HCT116 (cell line): ENCODE measurements at regions not wholly inside any gene's neighbourhood (a gene's known extent, or its start where the extent isn't known, plus 50 kb on each side); places are given as distances from the start of the nearest gene placed in this dataset.

Experiments used
- ATAC-seq: fragments of 200-7000 bp; cut with Tn5 transposase; 2 replicates; pipeline ENCODE4 v1.9.1; 2020; ENCODE audit warnings: mild to moderate bottlenecking, moderate library complexity
- BruUV-seq: library from RNA; stranded (reverse); fragments of 400-500 nt; replicated peaks from 2 replicates; lab custom pipeline; 2021; lab: Mats Ljungman, UMichigan
- CTCF ChIA-PET: fragments of 300-600 bp; sonication (Branson Sonifier 250); formaldehyde crosslinking; loops from one replicate; lab custom pipeline; 2021; ENCODE audit warnings: antibody characterized with exemption; lab: Charles Lee
- POLR2A ChIA-PET: fragments of 300-600, 350-600 bp; sonication (Branson Sonifier 250); formaldehyde crosslinking; loops from one replicate; lab custom pipeline; 2021; ENCODE audit warnings: antibody characterized with exemption; lab: Charles Lee
- RAD21 ChIA-PET, 2 experiments: fragments of 300-600 bp; sonication (Branson Sonifier 250); formaldehyde crosslinking; loops; one replicate each; lab custom pipeline; 2023; ENCODE audit warnings: low total read pairs in 2 of 2; ENCODE audit not compliant: uncharacterized antibody in 2 of 2, unreplicated experiment in 2 of 2, low non-redundant PET in 1 of 2; lab: Charles Lee
- DNase-seq: peaks from one replicate; pipeline ENCODE4 v3.0.0-alpha.2; 2010; ENCODE audit warnings: low read depth, low spot score
- H2AFZ ChIP-seq: fragments of 200-600 bp; shearing (Covaris generic), sonication (generic); 2 replicates; pipeline ENCODE4 v1.6.1; 2017; ENCODE audit warnings: low read depth, mixed run types, mixed read lengths, antibody characterized with exemption, low read length; ENCODE audit not compliant: poor library complexity, severe bottlenecking
- H3K27ac ChIP-seq: 2 replicates; pipeline ENCODE4 v1.5.1; 2012; ENCODE audit warnings: low read depth, low read length
- H3K27me3 ChIP-seq: fragments of 200-600 bp; sonication (generic); 2 replicates; pipeline ENCODE4 v1.6.1; 2016; ENCODE audit warnings: mixed run types, low read length, mixed read lengths; ENCODE audit not compliant: insufficient read depth
- H3K36me3 ChIP-seq, 2 experiments: fragments of 200-500 bp in 1 of 2; fragments of 200-600 bp in 1 of 2; sonication (Bioruptor generic) in 1 of 2; sonication (generic) in 1 of 2; 2 replicates each; pipeline versions ENCODE4 v1.5.1 to v1.6.1; 2014 to 2016; ENCODE audit warnings: low read length in 2 of 2, inconsistent platforms in 1 of 2, mixed read lengths in 1 of 2, mixed run types in 1 of 2; ENCODE audit not compliant: insufficient read depth in 2 of 2, control insufficient read depth in 1 of 2
- H3K4me1 ChIP-seq, 2 experiments: fragments of 200-600 bp in 1 of 2; sonication (generic) in 1 of 2; 2 replicates each; pipeline versions ENCODE4 v1.5.1 to v1.6.1; 2012 to 2017; ENCODE audit warnings: low read length in 2 of 2, inconsistent platforms in 1 of 2, mild to moderate bottlenecking in 1 of 2, mixed read lengths in 1 of 2, mixed run types in 1 of 2, moderate library complexity in 1 of 2; ENCODE audit not compliant: insufficient read depth in 2 of 2, control insufficient read depth in 1 of 2
- H3K4me2 ChIP-seq: fragments of 200-600 bp; sonication (generic); 2 replicates; pipeline ENCODE4 v1.6.1; 2017; ENCODE audit warnings: mixed run types, low read length, mixed read lengths
- H3K4me3 ChIP-seq, 2 experiments: fragments of 200-600 bp in 1 of 2; sonication (generic) in 1 of 2; replicated peaks in 1 of 2; 2 replicates each; pipeline ENCODE4 v1.5.1; 2011 to 2016; ENCODE audit warnings: low read length in 2 of 2, control low read depth in 1 of 2, low read depth in 1 of 2, mild to moderate bottlenecking in 1 of 2, mixed read lengths in 1 of 2, mixed run types in 1 of 2
- H3K79me2 ChIP-seq: fragments of 200-600 bp; sonication (generic); 2 replicates; pipeline ENCODE4 v1.6.1; 2017; ENCODE audit warnings: mild to moderate bottlenecking, mixed run types, low read length, moderate library complexity, mixed read lengths; ENCODE audit not compliant: insufficient read depth
- H3K9ac ChIP-seq: fragments of 200-600 bp; sonication (generic); 2 replicates; pipeline ENCODE4 v1.6.1; 2016; ENCODE audit warnings: low read length, mixed read lengths
- H3K9me2 ChIP-seq: fragments of 200-600 bp; sonication (generic), shearing (Covaris generic); 2 replicates; pipeline ENCODE4 v1.6.1; 2017; ENCODE audit warnings: mixed run types, mild to moderate bottlenecking, moderate library complexity; ENCODE audit not compliant: insufficient read depth
- H3K9me3 ChIP-seq, 2 experiments: fragments of 200-500 bp in 1 of 2; fragments of 200-600 bp in 1 of 2; sonication (Bioruptor generic) in 1 of 2; sonication (generic) in 1 of 2; 2 replicates each; pipeline ENCODE4 v1.6.1; 2014 to 2017; ENCODE audit warnings: low read length in 2 of 2, mixed read lengths in 2 of 2, inconsistent platforms in 1 of 2, low read depth in 1 of 2, mild to moderate bottlenecking in 1 of 2, mixed run types in 1 of 2, moderate library complexity in 1 of 2; ENCODE audit not compliant: control insufficient read depth in 1 of 2, insufficient read depth in 1 of 2
- H4K20me1 ChIP-seq: fragments of 200-600 bp; sonication (generic), shearing (Covaris generic); 2 replicates; pipeline ENCODE4 v1.6.1; 2017; ENCODE audit warnings: mixed run types, mild to moderate bottlenecking, moderate library complexity; ENCODE audit not compliant: insufficient read depth
- CBX3 ChIP-seq: IDR thresholded peaks from 2 replicates; pipeline ENCODE4 v1.6.1; 2012; ENCODE audit warnings: low read depth
- CEBPB ChIP-seq: IDR thresholded peaks from 2 replicates; pipeline ENCODE4 v1.6.1; 2012; ENCODE audit warnings: low read depth
- CTCF ChIP-seq, 3 experiments: fragments of 200-600 bp in 1 of 3; sonication (generic) in 1 of 3; IDR thresholded peaks in 2 of 3; conservative IDR thresholded peaks in 1 of 3; 2 replicates each; pipeline ENCODE4 v1.5.1; 2012 to 2017; ENCODE audit warnings: low read depth in 2 of 3, low read length in 2 of 3, antibody characterized with exemption in 1 of 3, borderline replicate concordance in 1 of 3, control low read depth in 1 of 3, mild to moderate bottlenecking in 1 of 3, mixed read lengths in 1 of 3, mixed run types in 1 of 3, moderate library complexity in 1 of 3; ENCODE audit not compliant: insufficient read depth in 1 of 3
- EGR1 ChIP-seq: IDR thresholded peaks from 2 replicates; pipeline ENCODE4 v1.6.1; 2012; ENCODE audit warnings: low read depth
- ELF1 ChIP-seq: IDR thresholded peaks from 2 replicates; pipeline ENCODE4 v1.6.1; 2012; ENCODE audit warnings: low read depth, borderline replicate concordance
- EZH2 ChIP-seq: fragments of 200-600 bp; sonication (generic); IDR thresholded peaks from 2 replicates; pipeline ENCODE4 v1.6.1; 2017; ENCODE audit warnings: antibody characterized with exemption, mixed run types
- EZH2phosphoT487 ChIP-seq: fragments of 200-600 bp; IDR thresholded peaks from 2 replicates; pipeline ENCODE4 v1.6.1; 2018; ENCODE audit warnings: antibody characterized with exemption, borderline replicate concordance
- JUND ChIP-seq: IDR thresholded peaks from 2 replicates; pipeline ENCODE4 v1.6.1; 2012
- MAX ChIP-seq: IDR thresholded peaks from 2 replicates; pipeline ENCODE4 v1.6.1; 2012
- POLR2A ChIP-seq: IDR thresholded peaks from 2 replicates; pipeline ENCODE4 v1.7.0; 2011; ENCODE audit warnings: borderline replicate concordance; ENCODE audit not compliant: insufficient read depth, insufficient read length; ENCODE audit errors: extremely low read depth
- POLR2AphosphoS5 ChIP-seq: IDR thresholded peaks from 2 replicates; pipeline ENCODE4 v1.6.1; 2011; ENCODE audit warnings: mild to moderate bottlenecking, low read depth, low read length, moderate library complexity
- RAD21 ChIP-seq: IDR thresholded peaks from 2 replicates; pipeline ENCODE4 v1.6.1; 2012; ENCODE audit warnings: low read depth, mild to moderate bottlenecking
- REST ChIP-seq: IDR thresholded peaks from 2 replicates; pipeline ENCODE4 v1.6.1; 2012; ENCODE audit warnings: low read depth
- SIN3A ChIP-seq: IDR thresholded peaks from 2 replicates; pipeline ENCODE4 v1.6.1; 2012; ENCODE audit warnings: low read depth
- SP1 ChIP-seq: IDR thresholded peaks from 2 replicates; pipeline ENCODE4 v1.6.1; 2012; ENCODE audit warnings: low read depth
- TCF7L2 ChIP-seq: IDR thresholded peaks from 2 replicates; pipeline ENCODE4 v1.7.0; 2011; ENCODE audit warnings: borderline replicate concordance, inconsistent platforms; ENCODE audit not compliant: insufficient read depth, insufficient read length; ENCODE audit errors: extremely low read depth
- YY1 ChIP-seq: IDR thresholded peaks from 2 replicates; pipeline ENCODE4 v1.6.1; 2011; ENCODE audit warnings: low read length, low read depth, moderate library complexity, mild to moderate bottlenecking; ENCODE audit not compliant: insufficient replicate concordance; ENCODE audit errors: extremely low read depth
- ZBTB33 ChIP-seq: IDR thresholded peaks from 2 replicates; pipeline ENCODE4 v1.6.1; 2011; ENCODE audit warnings: mild to moderate bottlenecking, low read length, moderate library complexity; ENCODE audit not compliant: insufficient replicate concordance; ENCODE audit errors: extremely low read depth
- ZFX ChIP-seq: fragments of 450-650 bp; IDR thresholded peaks from 2 replicates; pipeline ENCODE4 v1.6.1; 2017
- ZNF274 ChIP-seq: fragments of 200-500 bp; sonication (Bioruptor generic); IDR thresholded peaks from 2 replicates; pipeline ENCODE4 v1.6.1; 2014; ENCODE audit warnings: mild to moderate bottlenecking, low read depth, low read length, inconsistent platforms
- intact Hi-C: fragments of 100-400 bp; cut with micrococcal nuclease; formaldehyde crosslinking; loops from 2 replicates; pipeline ENCODE4 v1.10.0; 2022

- Histone ChIP-seq H3K9ac (no peak overlapping the region), H3K4me2 (no peak overlapping the region), H2AFZ (no peak overlapping the region), H3K4me1 (no peaks in the 10 kb centered on the region), H3K27me3 (no peaks in the 10 kb centered on the region), H3K27ac (no peak overlapping the region), H3K36me3 (no peaks in the 10 kb centered on the region), H3K79me2 (no peaks in the 10 kb centered on the region), H3K9me3 (no peaks in the 10 kb centered on the region), H3K9me2 (no peaks in the 10 kb centered on the region), H3K4me3 (no peak overlapping the region), H4K20me1 (no peaks in the 10 kb centered on the region)
- ChIA-PET POLR2A (no interaction called here), CTCF (no interaction called here), RAD21 (no interaction called here)
- no TSS peak for BruUV-seq
- ATAC-seq (no peak), DNase-seq (no peak)
- TF ChIP-seq SP1 (no peak), TCF7L2 (no peak), CTCF (IDR thresholded peaks at IDR 0.05 in 2 of 3, conservative IDR thresholded peaks at IDR 0.05 in 1 of 3; ENCODE audit: borderline replicate concordance in 1 of 3, insufficient read depth in 1 of 3, low read depth in 2 of 3, low read length in 2 of 3) (no peak), ZBTB33 (no peak), RAD21 (no peak), ZFX (no peak), ELF1 (no peak), ZNF274 (no peak), YY1 (no peak), EZH2 (no peak), JUND (no peak), CEBPB (no peak), REST (no peak), POLR2AphosphoS5 (no peak), EZH2phosphoT487 (no peak), POLR2A (no peak), CBX3 (no peak), EGR1 (no peak), MAX (no peak), SIN3A (no peak)
- intact Hi-C loops, result no loop called here
Measured at GRCh38 chr13:81602241-81602640, 1261.3 kb upstream of the SPRY2 start.
